Spleen (tissue), 11 donors: ENCODE measurements at regions not wholly inside any gene's neighbourhood (a gene's known extent, or its start where the extent isn't known, plus 50 kb on each side); places are given as distances from the start of the nearest gene placed in this dataset.

Experiments
- DNase-seq: peaks from one replicate; pipeline ENCODE4 v3.0.0-alpha.2; 2020
- H3K27ac ChIP-seq, 8 donors: fragments of 200-600 bp; sonication (generic) in 7 of 8; 1 replicate in 4 of 8; 2 replicates in 4 of 8; pipeline versions ENCODE4 v1.5.0 to v1.8.0; 2016 to 2021; ENCODE audit warnings: inconsistent platforms in 4 of 8, mild to moderate bottlenecking in 4 of 8, moderate library complexity in 1 of 8
- H3K27me3 ChIP-seq, 7 donors: fragments of 200-600 bp; sonication (generic) in 6 of 7; replicated peaks in 1 of 7; 1 replicate in 4 of 7; 2 replicates in 3 of 7; pipeline versions ENCODE4 v1.5.0 to v1.8.0; 2016 to 2021; ENCODE audit warnings: inconsistent platforms in 3 of 7, mild to moderate bottlenecking in 1 of 7
- H3K36me3 ChIP-seq, 6 donors: fragments of 200-600 bp; sonication (generic) in 5 of 6; 1 replicate in 4 of 6; 2 replicates in 2 of 6; pipeline versions ENCODE4 v1.5.0 to v1.8.0; 2016 to 2021; ENCODE audit warnings: inconsistent platforms in 2 of 6
- H3K4me1 ChIP-seq, 6 donors: fragments of 200-600 bp; sonication (generic) in 5 of 6; 1 replicate in 3 of 6; 2 replicates in 3 of 6; pipeline versions ENCODE4 v1.5.0 to v1.8.0; 2016 to 2021; ENCODE audit warnings: inconsistent platforms in 3 of 6
- H3K4me3 ChIP-seq, 8 donors: fragments of 200-600 bp; sonication (generic) in 7 of 8; 1 replicate in 4 of 8; 2 replicates in 4 of 8; pipeline versions ENCODE4 v1.5.0 to v1.8.0; 2016 to 2021; ENCODE audit warnings: inconsistent platforms in 4 of 8, mild to moderate bottlenecking in 4 of 8, moderate library complexity in 2 of 8
- H3K9me3 ChIP-seq, 8 donors: fragments of 200-600 bp; sonication (generic) in 7 of 8; 1 replicate in 4 of 8; 2 replicates in 4 of 8; pipeline versions ENCODE4 v1.5.0 to v1.8.0; 2016 to 2021; ENCODE audit warnings: inconsistent platforms in 4 of 8
- POLR2A ChIP-seq, 3 donors: fragments of 450-650 bp; IDR thresholded peaks; one replicate each; pipeline ENCODE4 v1.5.1; 2017; ENCODE audit warnings: antibody characterized with exemption in 3 of 3, mild to moderate bottlenecking in 1 of 3
- POLR2AphosphoS5 ChIP-seq, 3 donors: sonication (generic); formaldehyde crosslinking; IDR thresholded peaks; one replicate each; pipeline ENCODE4 v1.5.1; 2017; ENCODE audit warnings: antibody characterized with exemption in 3 of 3
- WGBS, 5 donors: extraction: QIAGEN DNeasy Blood & Tissue Kit in 3 of 5; methylation state at CpG; one replicate each; pipeline versions ENCODE4 v1.1.5 to v1.1.7; 2013 to 2018; 5-methylcytosine and 5-hydroxymethylcytosine counted together
- intact Hi-C: fragments of 100-400 bp; cut with DNase I; formaldehyde crosslinking; loops from one replicate; pipeline ENCODE4 v1.15.0; 2023; ENCODE audit warnings: low total_unique reads
- TF ChIP-seq, protein P1 (sequence below), 11 experiments: fragments of 200-600 bp in 7 of 11; fragments of 450-650 bp in 4 of 11; sonication (generic) in 4 of 11; IDR thresholded peaks in 8 of 11; conservative IDR thresholded peaks in 3 of 11; 1 replicate in 7 of 11; 2 replicates in 4 of 11; pipeline versions ENCODE4 v1.4.0 to v1.8.0; 2016 to 2021; ENCODE audit warnings: antibody characterized with exemption in 11 of 11, inconsistent platforms in 4 of 11, mild to moderate bottlenecking in 1 of 11
- donor health status: healthy with polysubstance abuse.
- donor health status: DM: no; HTN: no; CAD: no; lungs with moderate emphysema.
- donor health status: DM: no; HTN: no; CAD: no.
- donor health status: Bipolar disorder and iron deficiency.
- donor health status: healthy.
- donor health status: DM: no; HTN: no; CAD: no.
- donor health status: DM: yes; HTN: yes; CAD: no.

DNA sequence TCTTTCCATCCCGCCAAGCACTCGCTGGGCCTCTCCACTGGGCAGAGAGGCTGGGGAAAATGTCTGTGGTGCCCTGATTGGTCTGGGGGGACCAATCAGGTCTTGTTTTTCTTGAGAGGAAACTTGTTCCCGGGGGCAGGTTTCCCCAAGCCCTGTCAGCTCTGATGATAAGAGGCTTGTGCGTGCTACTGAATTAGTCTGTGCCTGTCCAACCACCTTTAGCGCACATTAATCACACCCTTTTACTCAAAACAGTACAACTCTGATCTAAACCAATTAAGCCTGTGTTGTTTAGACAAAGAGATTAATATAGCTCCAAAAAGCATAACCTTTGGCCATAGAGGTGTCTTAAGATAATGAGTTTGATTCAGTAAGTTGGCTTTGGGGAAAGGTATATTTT is 580.4 kb downstream of the VRK1 start:
- 48 to 74% (median 68%) methylated on average over 5 of the region's 5 CpGs for WGBS, 5 donors
- Histone ChIP-seq H3K36me3 (no peaks in the 10 kb centered on the region), H3K9me3 (peaks cover 0 to 6% (median 0%) of the 10 kb centered on the region in 8 donors), H3K27me3 (peaks cover 0 to 6% (median 0%) of the 10 kb centered on the region in 7 donors), H3K27ac (no peak overlapping the region), H3K4me1 (peaks cover 0 to 14% (median 0%) of the 10 kb centered on the region in 6 donors), H3K4me3 (no peak overlapping the region)
- TF ChIP-seq, protein P1, sequence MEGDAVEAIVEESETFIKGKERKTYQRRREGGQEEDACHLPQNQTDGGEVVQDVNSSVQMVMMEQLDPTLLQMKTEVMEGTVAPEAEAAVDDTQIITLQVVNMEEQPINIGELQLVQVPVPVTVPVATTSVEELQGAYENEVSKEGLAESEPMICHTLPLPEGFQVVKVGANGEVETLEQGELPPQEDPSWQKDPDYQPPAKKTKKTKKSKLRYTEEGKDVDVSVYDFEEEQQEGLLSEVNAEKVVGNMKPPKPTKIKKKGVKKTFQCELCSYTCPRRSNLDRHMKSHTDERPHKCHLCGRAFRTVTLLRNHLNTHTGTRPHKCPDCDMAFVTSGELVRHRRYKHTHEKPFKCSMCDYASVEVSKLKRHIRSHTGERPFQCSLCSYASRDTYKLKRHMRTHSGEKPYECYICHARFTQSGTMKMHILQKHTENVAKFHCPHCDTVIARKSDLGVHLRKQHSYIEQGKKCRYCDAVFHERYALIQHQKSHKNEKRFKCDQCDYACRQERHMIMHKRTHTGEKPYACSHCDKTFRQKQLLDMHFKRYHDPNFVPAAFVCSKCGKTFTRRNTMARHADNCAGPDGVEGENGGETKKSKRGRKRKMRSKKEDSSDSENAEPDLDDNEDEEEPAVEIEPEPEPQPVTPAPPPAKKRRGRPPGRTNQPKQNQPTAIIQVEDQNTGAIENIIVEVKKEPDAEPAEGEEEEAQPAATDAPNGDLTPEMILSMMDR (IDR thresholded peaks at IDR 0.05 in 8 of 11, conservative IDR thresholded peaks at IDR 0.05 in 3 of 11), result no peak
- no peak for TF ChIP-seq POLR2A (IDR thresholded peaks at IDR 0.05)
- TF ChIP-seq POLR2AphosphoS5 (IDR thresholded peaks at IDR 0.05), result no peak
- no peak for DNase-seq
- intact Hi-C loops, result no loop called here

DNA sequence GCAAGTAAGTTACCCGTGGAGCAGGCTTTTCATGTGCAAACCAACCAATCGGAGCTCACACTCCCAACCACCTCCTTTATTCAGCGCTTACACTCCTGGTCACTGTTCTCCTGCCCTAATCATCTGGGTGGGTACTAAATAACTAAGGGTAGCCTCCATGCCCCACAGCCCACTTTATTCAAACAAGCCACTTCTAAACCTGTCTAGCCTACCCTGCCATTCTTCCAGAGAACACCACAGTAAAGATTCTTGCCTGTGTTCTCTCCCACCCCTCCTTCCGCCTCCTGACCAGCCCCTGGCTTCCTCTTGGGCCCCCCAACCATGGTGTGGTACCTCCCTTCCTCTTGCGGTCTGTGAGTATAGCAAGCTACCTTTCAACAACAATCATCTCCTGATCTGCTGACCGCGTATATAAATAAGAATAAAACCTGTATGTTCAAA is 581.9 kb downstream of the VRK1 start:
- Histone ChIP-seq H3K27me3 (peaks cover 0 to 6% (median 0%) of the 10 kb centered on the region in 7 donors), H3K36me3 (no peaks in the 10 kb centered on the region), H3K27ac (peak overlapping the region in 4 of 8 donors; percentile 22 to 68 (median 43)), H3K4me3 (peak overlapping the region in 1 of 8 donors; percentile 16), H3K9me3 (peaks cover 0 to 6% (median 0%) of the 10 kb centered on the region in 8 donors), H3K4me1 (peaks cover 0 to 14% (median 0%) of the 10 kb centered on the region in 6 donors)
- TF ChIP-seq, protein P1 (IDR thresholded peaks at IDR 0.05 in 8 of 11, conservative IDR thresholded peaks at IDR 0.05 in 3 of 11), result no peak
- no peak for TF ChIP-seq POLR2AphosphoS5 (IDR thresholded peaks at IDR 0.05)
- no peak for TF ChIP-seq POLR2A (IDR thresholded peaks at IDR 0.05)
- no peak for DNase-seq
- intact Hi-C loops, result no loop called here
- WGBS, 5 donors, result 16 to 28% (median 23%) methylated on average over 7 of the region's 7 CpGs

DNA sequence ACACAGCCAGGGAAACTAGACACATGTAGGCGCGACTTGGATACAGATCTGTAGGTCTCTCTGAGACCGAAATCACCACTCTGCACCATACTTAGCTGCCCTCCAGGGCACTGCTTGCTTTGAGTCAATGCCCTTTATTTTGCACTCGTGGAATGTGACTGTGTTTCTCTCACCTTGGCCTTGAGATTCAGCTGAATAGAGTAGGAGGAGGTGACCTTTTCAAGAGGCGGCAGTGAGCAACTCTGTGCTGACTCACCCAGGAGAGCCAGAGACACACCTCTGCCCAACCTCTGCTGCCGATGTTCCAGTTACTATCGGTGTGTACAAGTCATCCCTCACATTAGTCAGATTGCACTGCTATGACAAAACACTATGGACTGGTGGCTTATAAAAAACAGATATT is 583.4 kb downstream of the VRK1 start:
- Histone ChIP-seq H3K4me1 (peaks cover 0 to 14% (median 0%) of the 10 kb centered on the region in 6 donors), H3K9me3 (peaks cover 0 to 6% (median 0%) of the 10 kb centered on the region in 8 donors), H3K4me3 (no peak overlapping the region), H3K27me3 (peaks cover 0 to 6% (median 0%) of the 10 kb centered on the region in 7 donors), H3K27ac (no peak overlapping the region), H3K36me3 (no peaks in the 10 kb centered on the region)
- intact Hi-C loops, result no loop called here
- 70 to 87% (median 83%) methylated on average over 7 of the region's 7 CpGs for WGBS, 5 donors
- TF ChIP-seq POLR2A (IDR thresholded peaks at IDR 0.05) (no peak), POLR2AphosphoS5 (IDR thresholded peaks at IDR 0.05) (no peak)
- TF ChIP-seq, protein P1 (IDR thresholded peaks at IDR 0.05 in 8 of 11, conservative IDR thresholded peaks at IDR 0.05 in 3 of 11), result no peak
- no peak for DNase-seq

DNA sequence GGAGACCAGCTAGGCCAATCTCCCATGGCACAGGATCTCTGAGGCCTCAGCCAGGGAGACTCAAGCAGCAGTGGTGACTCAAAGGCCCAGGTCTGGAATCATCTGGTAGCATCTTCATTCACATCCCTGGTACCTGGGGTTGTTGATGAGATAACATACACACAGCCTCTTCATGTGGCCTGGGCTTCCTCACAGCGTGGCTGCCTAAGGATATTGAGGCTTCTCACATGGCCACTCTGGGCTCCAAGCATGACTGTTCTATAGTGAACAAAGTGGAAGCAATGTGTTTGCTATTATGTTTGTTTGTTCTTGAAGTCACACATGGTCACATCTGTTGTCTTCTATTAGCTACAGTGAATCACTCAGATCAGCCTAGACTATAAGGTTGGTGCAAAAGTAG is 584.1 kb downstream of the VRK1 start:
- Histone ChIP-seq H3K27ac (no peak overlapping the region), H3K4me3 (no peak overlapping the region), H3K27me3 (peaks cover 0 to 6% (median 0%) of the 10 kb centered on the region in 7 donors), H3K4me1 (peaks cover 0 to 14% (median 0%) of the 10 kb centered on the region in 6 donors), H3K36me3 (no peaks in the 10 kb centered on the region), H3K9me3 (peaks cover 0 to 6% (median 0%) of the 10 kb centered on the region in 8 donors)
- no peak for DNase-seq
- WGBS, 5 donors, result 67 to 79% (median 70%) methylated on average over 1 of the region's 1 CpG
- intact Hi-C loops, result no loop called here
- TF ChIP-seq POLR2A (IDR thresholded peaks at IDR 0.05) (no peak), POLR2AphosphoS5 (IDR thresholded peaks at IDR 0.05) (no peak)
- TF ChIP-seq, protein P1 (IDR thresholded peaks at IDR 0.05 in 8 of 11, conservative IDR thresholded peaks at IDR 0.05 in 3 of 11), result no peak
